Type B pancreatic cell (in vitro differentiated cells): ENCODE measurements at regions not wholly inside any gene's neighbourhood (a gene's known extent, or its start where the extent isn't known, plus 50 kb on each side); places are given as distances from the start of the nearest gene placed in this dataset.
A peak's percentile ranks its signal among the peaks of the same experiment; 100 is the strongest.

Experiments
- DNase-seq: peaks from one replicate; pipeline ENCODE4 v3.0.0; 2021; ENCODE audit warnings: mixed read lengths; ENCODE audit not compliant: unreplicated experiment; ENCODE audit errors: extremely low spot score
- H3K27ac Mint-ChIP-seq: 2 replicates; pipeline ENCODE4 v1.8.0; 2021; ENCODE audit warnings: mild to moderate bottlenecking, mixed read lengths
- H3K27me3 Mint-ChIP-seq: 2 replicates; pipeline ENCODE4 v1.8.0; 2021; ENCODE audit warnings: mixed read lengths
- H3K36me3 Mint-ChIP-seq: 2 replicates; pipeline ENCODE4 v1.8.0; 2021; ENCODE audit warnings: mixed read lengths
- H3K4me1 Mint-ChIP-seq: one replicate; pipeline ENCODE4 v1.8.0; 2021; ENCODE audit warnings: mixed read lengths; ENCODE audit not compliant: unreplicated experiment
- H3K4me3 Mint-ChIP-seq: 2 replicates; pipeline ENCODE4 v1.8.0; 2021; ENCODE audit warnings: mild to moderate bottlenecking, mixed read lengths
- H3K9me3 Mint-ChIP-seq: 2 replicates; pipeline ENCODE4 v1.8.0; 2021; ENCODE audit warnings: mixed read lengths
- CTCF ChIP-seq: fragments of 200-600 bp; sonication (generic); conservative IDR thresholded peaks from 2 replicates; pipeline ENCODE4 v1.5.0; 2021; ENCODE audit warnings: antibody characterized with exemption, mild to moderate bottlenecking

DNA sequence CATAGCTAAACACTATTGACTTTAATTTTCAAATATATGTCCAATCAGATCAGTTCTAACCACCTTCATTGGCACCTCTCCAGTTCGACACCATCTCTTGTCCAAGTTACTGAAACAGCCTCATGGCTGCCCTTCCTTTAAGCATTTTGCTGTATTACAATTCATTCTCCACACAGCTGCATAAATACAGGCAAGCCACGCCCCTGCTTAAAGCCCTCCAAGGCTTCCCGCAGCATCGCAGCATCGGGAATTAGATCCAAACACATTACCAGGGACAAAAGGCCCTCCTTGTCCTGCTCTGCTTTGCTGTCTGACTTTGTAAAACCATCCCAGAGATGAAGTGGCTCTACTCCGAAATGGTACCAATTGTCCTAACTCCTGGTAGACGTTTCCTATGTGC, 75.1 kb upstream of the RAI14 start:
- H3K27me3 Mint-ChIP-seq: no peaks in the 10 kb centered on the region
- peaks cover 3% of the 10 kb centered on the region for H3K36me3 Mint-ChIP-seq
- H3K9me3 Mint-ChIP-seq: peaks cover 10% of the 10 kb centered on the region
- DNase-seq: no peak
- TF ChIP-seq CTCF: no peak
- no peak overlapping the region for H3K4me3 Mint-ChIP-seq
- no peak overlapping the region for H3K27ac Mint-ChIP-seq
- H3K4me1 Mint-ChIP-seq: peaks cover 20% of the 10 kb centered on the region

DNA sequence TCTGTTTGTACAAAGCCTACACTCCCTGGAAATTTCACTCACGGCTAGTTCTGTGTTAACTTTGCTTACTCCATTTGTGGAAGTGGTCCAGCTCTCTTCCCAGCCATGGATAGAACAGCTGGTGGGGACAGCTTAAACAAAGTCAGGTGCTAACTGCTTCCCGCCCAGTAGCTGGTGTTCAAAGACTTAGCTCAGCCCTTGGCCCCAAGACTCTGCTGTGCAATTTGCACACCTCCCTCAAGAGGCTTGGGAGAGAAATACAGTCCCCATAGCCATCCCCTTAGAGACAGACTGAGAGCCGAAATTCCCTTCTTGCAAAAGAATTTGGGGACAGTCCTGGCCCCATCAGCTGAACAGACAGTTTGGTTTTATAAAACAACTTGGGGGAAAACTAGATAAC, 73.8 kb upstream of the RAI14 start:
- H3K27me3 Mint-ChIP-seq: no peaks in the 10 kb centered on the region
- DNase-seq: no peak
- H3K27ac Mint-ChIP-seq: no peak overlapping the region
- H3K4me1 Mint-ChIP-seq: peaks cover 29% of the 10 kb centered on the region
- peaks cover 3% of the 10 kb centered on the region for H3K36me3 Mint-ChIP-seq
- H3K9me3 Mint-ChIP-seq: peaks cover 10% of the 10 kb centered on the region
- no peak overlapping the region for H3K4me3 Mint-ChIP-seq
- no peak for TF ChIP-seq CTCF

- H3K36me3 Mint-ChIP-seq: peaks cover 3% of the 10 kb centered on the region
- TF ChIP-seq CTCF: no peak
- H3K4me1 Mint-ChIP-seq: peaks cover 37% of the 10 kb centered on the region
- peaks cover 10% of the 10 kb centered on the region for H3K9me3 Mint-ChIP-seq
- no peak for DNase-seq
- H3K27ac Mint-ChIP-seq: no peak overlapping the region
- no peaks in the 10 kb centered on the region for H3K27me3 Mint-ChIP-seq
- H3K4me3 Mint-ChIP-seq: no peak overlapping the region
These were observed 73.0 kb upstream of the RAI14 start for GRCh38 chr5:34583167-34583566.

- TF ChIP-seq CTCF: no peak
- Mint-ChIP-seq H3K9me3 (peaks cover 4% of the 10 kb centered on the region), H3K27ac (no peak overlapping the region), H3K36me3 (peaks cover 3% of the 10 kb centered on the region), H3K27me3 (no peaks in the 10 kb centered on the region), H3K4me1 (peaks cover 37% of the 10 kb centered on the region), H3K4me3 (no peak overlapping the region)
- no peak for DNase-seq
These were observed 72.0 kb upstream of the RAI14 start for GRCh38 chr5:34584165-34584564.

DNA sequence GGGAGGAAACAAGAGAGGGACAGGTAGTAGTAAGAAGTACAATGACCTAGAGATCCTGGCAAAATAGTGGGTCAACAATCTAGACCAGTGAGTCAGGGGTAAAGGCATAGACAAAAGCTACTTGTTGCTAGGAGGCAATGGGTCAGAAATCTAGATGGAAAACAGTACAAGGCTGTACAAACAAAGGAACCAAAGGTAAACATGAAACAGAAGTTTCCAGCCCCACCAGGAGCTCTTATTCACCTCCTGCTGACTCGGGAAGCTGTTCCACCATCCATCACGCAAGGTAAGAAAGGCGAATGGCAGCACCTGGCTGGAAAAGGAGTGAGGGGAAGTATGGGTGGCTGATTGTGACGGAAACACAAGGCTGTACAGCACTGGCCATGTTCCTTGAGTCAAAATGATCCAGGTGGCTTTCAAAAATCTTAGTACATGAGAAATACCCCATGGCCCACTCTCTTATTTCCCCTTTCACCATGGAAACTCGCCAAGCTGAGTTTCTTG, 70.5 kb upstream of the RAI14 start:
- Mint-ChIP-seq H3K27me3 (no peaks in the 10 kb centered on the region), H3K4me1 (peaks cover 37% of the 10 kb centered on the region), H3K4me3 (peak overlapping the region; percentile 5), H3K27ac (peak overlapping the region; percentile 48), H3K36me3 (peaks cover 3% of the 10 kb centered on the region), H3K9me3 (peaks cover 4% of the 10 kb centered on the region)
- TF ChIP-seq CTCF: no peak
- DNase-seq: no peak
